ENCODE measurements at regions not wholly inside any gene's neighbourhood (a gene's known extent, or its start where the extent isn't known, plus 50 kb on each side); places are given as distances from the start of the nearest gene placed in this dataset.

GRCh38 chr17:428414-428813 is 75.8 kb upstream of the RPH3AL start:
- DNase-seq (ENCODE audit: insufficient read length, low spot score) (no peak), FAIRE-seq (no peak)
- TF ChIP-seq POLR2A (IDR thresholded peaks at IDR 0.05; ENCODE audit: low read depth, low read length), result no peak
- TF ChIP-seq PAX5 (IDR thresholded peaks at IDR 0.05; ENCODE audit: insufficient read depth, low read length, severe bottlenecking), result no peak
- no peak for TF ChIP-seq POU2F2 (IDR thresholded peaks at IDR 0.05; ENCODE audit: low read depth, low read length)
- TF ChIP-seq TAF1 (IDR thresholded peaks at IDR 0.05; ENCODE audit: low read depth, low read length), result no peak
- TF ChIP-seq POLR2AphosphoS5 (IDR thresholded peaks at IDR 0.05; ENCODE audit: low read depth, low read length), result no peak

- FAIRE-seq, result no peak
- DNase-seq (ENCODE audit: insufficient read length, low spot score), result no peak
- TF ChIP-seq TAF1 (IDR thresholded peaks at IDR 0.05; ENCODE audit: low read depth, low read length), result no peak
- TF ChIP-seq PAX5 (IDR thresholded peaks at IDR 0.05; ENCODE audit: insufficient read depth, low read length, severe bottlenecking), result no peak
- TF ChIP-seq POU2F2 (IDR thresholded peaks at IDR 0.05; ENCODE audit: low read depth, low read length), result no peak
- no peak for TF ChIP-seq SPI1 (IDR thresholded peaks at IDR 0.05; ENCODE audit: low read depth, low read length)
- no peak for TF ChIP-seq POLR2A (IDR thresholded peaks at IDR 0.05; ENCODE audit: low read depth, low read length)
- TF ChIP-seq POLR2AphosphoS5 (IDR thresholded peaks at IDR 0.05; ENCODE audit: low read depth, low read length), result no peak
Observed at GRCh38 chr17:427891-428290, 75.3 kb upstream of the RPH3AL start.

- DNase-seq (ENCODE audit: insufficient read length, low spot score) (no peak), FAIRE-seq (no peak)
Observed at GRCh38 chr17:427327-427726, 74.7 kb upstream of the RPH3AL start.

GRCh38 chr17:422196-422930 is 69.8 kb upstream of the RPH3AL start:
- FAIRE-seq (no peak), DNase-seq (ENCODE audit: insufficient read length, low spot score) (no peak)
- TF ChIP-seq PAX5 (IDR thresholded peaks at IDR 0.05; ENCODE audit: insufficient read depth, low read length, severe bottlenecking) (no peak), TAF1 (IDR thresholded peaks at IDR 0.05; ENCODE audit: low read depth, low read length) (no peak), POU2F2 (IDR thresholded peaks at IDR 0.05; ENCODE audit: low read depth, low read length) (no peak), SPI1 (IDR thresholded peaks at IDR 0.05; ENCODE audit: low read depth, low read length) (no peak), POLR2AphosphoS5 (IDR thresholded peaks at IDR 0.05; ENCODE audit: low read depth, low read length) (no peak), POLR2A (IDR thresholded peaks at IDR 0.05; ENCODE audit: low read depth, low read length) (no peak)

More at GRCh38 chr17:427327-427726, 74.7 kb upstream of the RPH3AL start:
- TF ChIP-seq PAX5 (IDR thresholded peaks at IDR 0.05; ENCODE audit: insufficient read depth, low read length, severe bottlenecking) (no peak), POLR2A (IDR thresholded peaks at IDR 0.05; ENCODE audit: low read depth, low read length) (no peak), POLR2AphosphoS5 (IDR thresholded peaks at IDR 0.05; ENCODE audit: low read depth, low read length) (no peak), SPI1 (IDR thresholded peaks at IDR 0.05; ENCODE audit: low read depth, low read length) (no peak), TAF1 (IDR thresholded peaks at IDR 0.05; ENCODE audit: low read depth, low read length) (no peak), POU2F2 (IDR thresholded peaks at IDR 0.05; ENCODE audit: low read depth, low read length) (no peak)

GRCh38 chr17:420479-421175 is 68.0 kb upstream of the RPH3AL start:
- TF ChIP-seq POU2F2 (IDR thresholded peaks at IDR 0.05; ENCODE audit: low read depth, low read length) (no peak), SPI1 (IDR thresholded peaks at IDR 0.05; ENCODE audit: low read depth, low read length) (no peak), PAX5 (IDR thresholded peaks at IDR 0.05; ENCODE audit: insufficient read depth, low read length, severe bottlenecking) (no peak), POLR2A (IDR thresholded peaks at IDR 0.05; ENCODE audit: low read depth, low read length) (no peak), TAF1 (IDR thresholded peaks at IDR 0.05; ENCODE audit: low read depth, low read length) (no peak), POLR2AphosphoS5 (IDR thresholded peaks at IDR 0.05; ENCODE audit: low read depth, low read length) (no peak)
- no peak for DNase-seq (ENCODE audit: insufficient read length, low spot score)
- FAIRE-seq, result no peak

GRCh38 chr17:419073-419735 is 66.6 kb upstream of the RPH3AL start:
- TF ChIP-seq POU2F2 (IDR thresholded peaks at IDR 0.05; ENCODE audit: low read depth, low read length) (no peak), PAX5 (IDR thresholded peaks at IDR 0.05; ENCODE audit: insufficient read depth, low read length, severe bottlenecking) (no peak), POLR2A (IDR thresholded peaks at IDR 0.05; ENCODE audit: low read depth, low read length) (no peak), TAF1 (IDR thresholded peaks at IDR 0.05; ENCODE audit: low read depth, low read length) (no peak), SPI1 (IDR thresholded peaks at IDR 0.05; ENCODE audit: low read depth, low read length) (no peak), POLR2AphosphoS5 (IDR thresholded peaks at IDR 0.05; ENCODE audit: low read depth, low read length) (no peak)
- no peak for DNase-seq (ENCODE audit: insufficient read length, low spot score)
- peak; percentile 48 for FAIRE-seq

- no peak for TF ChIP-seq POU2F2 (IDR thresholded peaks at IDR 0.05; ENCODE audit: low read depth, low read length)
- no peak for TF ChIP-seq POLR2A (IDR thresholded peaks at IDR 0.05; ENCODE audit: low read depth, low read length)
- TF ChIP-seq POLR2AphosphoS5 (IDR thresholded peaks at IDR 0.05; ENCODE audit: low read depth, low read length), result no peak
- no peak for TF ChIP-seq PAX5 (IDR thresholded peaks at IDR 0.05; ENCODE audit: insufficient read depth, low read length, severe bottlenecking)
- TF ChIP-seq SPI1 (IDR thresholded peaks at IDR 0.05; ENCODE audit: low read depth, low read length), result no peak
- TF ChIP-seq TAF1 (IDR thresholded peaks at IDR 0.05; ENCODE audit: low read depth, low read length), result no peak
- peak; percentile 77 for FAIRE-seq
- DNase-seq (ENCODE audit: insufficient read length, low spot score), result no peak
Observed at GRCh38 chr17:418421-418751, 65.8 kb upstream of the RPH3AL start.

- TF ChIP-seq POLR2AphosphoS5 (IDR thresholded peaks at IDR 0.05; ENCODE audit: low read depth, low read length), result no peak
- TF ChIP-seq POU2F2 (IDR thresholded peaks at IDR 0.05; ENCODE audit: low read depth, low read length), result no peak
- no peak for TF ChIP-seq TAF1 (IDR thresholded peaks at IDR 0.05; ENCODE audit: low read depth, low read length)
- TF ChIP-seq SPI1 (IDR thresholded peaks at IDR 0.05; ENCODE audit: low read depth, low read length), result no peak
- no peak for TF ChIP-seq POLR2A (IDR thresholded peaks at IDR 0.05; ENCODE audit: low read depth, low read length)
- TF ChIP-seq PAX5 (IDR thresholded peaks at IDR 0.05; ENCODE audit: insufficient read depth, low read length, severe bottlenecking), result no peak
- DNase-seq (ENCODE audit: insufficient read length, low spot score) (no peak), FAIRE-seq (peak; percentile 31)
Observed at GRCh38 chr17:417691-418420, 65.2 kb upstream of the RPH3AL start.
